Neural crest cell (in vitro differentiated cells): ENCODE measurements at regions not wholly inside any gene's neighbourhood (a gene's known extent, or its start where the extent isn't known, plus 50 kb on each side); places are given as distances from the start of the nearest gene placed in this dataset.

Experiments used
- DNase-seq: peaks from one replicate; pipeline ENCODE4 v3.0.0; 2021; ENCODE audit warnings: low read depth, mixed read lengths, low spot score
- H3K27ac Mint-ChIP-seq: one replicate; pipeline ENCODE4 v1.8.0; 2021; ENCODE audit warnings: mild to moderate bottlenecking, mixed read lengths; ENCODE audit not compliant: unreplicated experiment
- H3K27me3 Mint-ChIP-seq: 2 replicates; pipeline ENCODE4 v1.8.0; 2021; ENCODE audit warnings: low read depth, mild to moderate bottlenecking, mixed read lengths
- H3K36me3 Mint-ChIP-seq: 2 replicates; pipeline ENCODE4 v1.8.0; 2021; ENCODE audit warnings: low read depth, mild to moderate bottlenecking, mixed read lengths
- H3K4me1 Mint-ChIP-seq: 2 replicates; pipeline ENCODE4 v1.8.0; 2021; ENCODE audit warnings: mixed read lengths
- H3K4me3 Mint-ChIP-seq: one replicate; pipeline ENCODE4 v1.8.0; 2021; ENCODE audit warnings: mild to moderate bottlenecking, mixed read lengths
- H3K9me3 Mint-ChIP-seq: 2 replicates; pipeline ENCODE4 v1.8.0; 2021; ENCODE audit warnings: mixed read lengths
- CTCF ChIP-seq: fragments of 200-600 bp; sonication (generic); conservative IDR thresholded peaks from 2 replicates; pipeline ENCODE4 v1.5.0; 2021; ENCODE audit warnings: antibody characterized with exemption, mild to moderate bottlenecking

- H3K4me3 Mint-ChIP-seq: no peak overlapping the region
- no peaks in the 10 kb centered on the region for H3K36me3 Mint-ChIP-seq
- peaks cover 22% of the 10 kb centered on the region for H3K4me1 Mint-ChIP-seq
- no peaks in the 10 kb centered on the region for H3K9me3 Mint-ChIP-seq
- no peak for DNase-seq
- no peak for TF ChIP-seq CTCF
- no peaks in the 10 kb centered on the region for H3K27me3 Mint-ChIP-seq
- H3K27ac Mint-ChIP-seq: no peak overlapping the region
These were observed 471.4 kb upstream of the NRP1 start for GRCh38 chr10:33805831-33806230.

GRCh38 chr10:33804584-33804983 is 470.1 kb upstream of the NRP1 start:
- Mint-ChIP-seq H3K9me3 (no peaks in the 10 kb centered on the region), H3K27me3 (no peaks in the 10 kb centered on the region), H3K36me3 (no peaks in the 10 kb centered on the region), H3K4me3 (no peak overlapping the region), H3K27ac (no peak overlapping the region), H3K4me1 (peaks cover 24% of the 10 kb centered on the region)
- TF ChIP-seq CTCF: no peak
- no peak for DNase-seq

GRCh38 chr10:33803248-33803647 is 468.8 kb upstream of the NRP1 start:
- no peak for DNase-seq
- Mint-ChIP-seq H3K4me1 (peaks cover 21% of the 10 kb centered on the region), H3K27me3 (no peaks in the 10 kb centered on the region), H3K27ac (no peak overlapping the region), H3K4me3 (no peak overlapping the region), H3K9me3 (no peaks in the 10 kb centered on the region), H3K36me3 (no peaks in the 10 kb centered on the region)
- no peak for TF ChIP-seq CTCF

- H3K4me3 Mint-ChIP-seq: no peak overlapping the region
- TF ChIP-seq CTCF: no peak
- no peak for DNase-seq
- H3K9me3 Mint-ChIP-seq: peaks cover 4% of the 10 kb centered on the region
- H3K27ac Mint-ChIP-seq: no peak overlapping the region
- no peaks in the 10 kb centered on the region for H3K36me3 Mint-ChIP-seq
- H3K27me3 Mint-ChIP-seq: no peaks in the 10 kb centered on the region
- H3K4me1 Mint-ChIP-seq: peaks cover 14% of the 10 kb centered on the region
These were observed 468.1 kb upstream of the NRP1 start for GRCh38 chr10:33802566-33802965.

GRCh38 chr10:33801705-33802104 is 467.2 kb upstream of the NRP1 start:
- Mint-ChIP-seq H3K4me1 (peaks cover 6% of the 10 kb centered on the region), H3K9me3 (peaks cover 4% of the 10 kb centered on the region), H3K27ac (no peak overlapping the region), H3K27me3 (no peaks in the 10 kb centered on the region), H3K36me3 (no peaks in the 10 kb centered on the region), H3K4me3 (no peak overlapping the region)
- no peak for DNase-seq
- TF ChIP-seq CTCF: no peak

- Mint-ChIP-seq H3K4me3 (no peak overlapping the region), H3K27ac (no peak overlapping the region), H3K9me3 (peaks cover 4% of the 10 kb centered on the region), H3K4me1 (peaks cover 6% of the 10 kb centered on the region), H3K36me3 (no peaks in the 10 kb centered on the region), H3K27me3 (no peaks in the 10 kb centered on the region)
- TF ChIP-seq CTCF: no peak
- DNase-seq: no peak
These were observed 466.5 kb upstream of the NRP1 start for GRCh38 chr10:33800986-33801385.
